HG03066 (cell line): ENCODE measurements at regions not wholly inside any gene's neighbourhood (a gene's known extent, or its start where the extent isn't known, plus 50 kb on each side); places are given as distances from the start of the nearest gene placed in this dataset.
"Not testable (repeated sequence)": the region's sequence is repeated elsewhere in the genome, so short reads cannot be mapped to it uniquely, and the experiment has no call there.

Experiments used
- ATAC-seq: cut with Tn5 transposase; IDR thresholded peaks from one replicate; pipeline ENCODE4 v1.9.1; 2021; ENCODE audit warnings: low read depth; ENCODE audit not compliant: unreplicated experiment

- ATAC-seq, result no peak
Measured at GRCh38 chr7:19318287-19318686, 173.1 kb upstream of the FERD3L start.

DNA sequence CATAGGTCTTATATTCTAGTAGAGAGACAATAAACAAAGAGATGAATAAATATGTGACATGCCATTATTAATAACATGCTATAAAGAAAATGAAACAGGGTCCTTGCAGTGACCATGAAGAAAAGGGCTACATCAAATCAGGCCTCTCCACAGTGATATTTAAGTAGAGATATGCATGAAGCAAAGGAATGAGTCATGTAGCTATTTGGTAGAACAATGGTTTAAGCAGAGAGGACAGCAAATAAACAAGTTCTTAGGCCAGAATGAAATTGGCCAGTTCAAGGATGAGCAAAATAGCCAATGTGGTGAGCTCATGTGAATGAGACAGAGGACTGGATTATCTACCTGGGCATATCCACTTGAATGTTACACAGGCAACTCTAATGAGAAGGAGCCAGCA is 172.2 kb upstream of the FERD3L start:
- ATAC-seq, result no peak

GRCh38 chr7:19312416-19312815 is 167.2 kb upstream of the FERD3L start:
- ATAC-seq, result no peak

DNA sequence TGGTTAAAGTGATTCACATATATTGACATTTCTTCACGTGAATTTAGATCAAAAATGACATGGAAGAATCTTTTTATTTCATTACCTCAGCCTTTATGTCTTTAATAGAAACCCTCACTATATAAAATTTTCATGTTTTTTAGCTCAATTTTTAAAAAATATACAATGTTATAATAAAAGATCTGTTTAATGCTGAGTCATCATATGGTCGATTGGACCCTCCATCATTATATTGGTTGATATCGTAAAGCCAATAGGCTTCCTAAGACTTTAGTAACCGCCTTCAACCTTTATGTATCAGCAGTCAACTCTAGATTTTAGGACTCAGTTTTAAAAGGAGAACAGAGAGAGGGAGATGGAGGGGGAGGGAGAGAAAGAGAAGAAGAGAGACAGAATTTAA is 162.3 kb upstream of the FERD3L start:
- no peak for ATAC-seq

- no peak for ATAC-seq
Measured at GRCh38 chr7:19305698-19306097, 160.5 kb upstream of the FERD3L start.

DNA sequence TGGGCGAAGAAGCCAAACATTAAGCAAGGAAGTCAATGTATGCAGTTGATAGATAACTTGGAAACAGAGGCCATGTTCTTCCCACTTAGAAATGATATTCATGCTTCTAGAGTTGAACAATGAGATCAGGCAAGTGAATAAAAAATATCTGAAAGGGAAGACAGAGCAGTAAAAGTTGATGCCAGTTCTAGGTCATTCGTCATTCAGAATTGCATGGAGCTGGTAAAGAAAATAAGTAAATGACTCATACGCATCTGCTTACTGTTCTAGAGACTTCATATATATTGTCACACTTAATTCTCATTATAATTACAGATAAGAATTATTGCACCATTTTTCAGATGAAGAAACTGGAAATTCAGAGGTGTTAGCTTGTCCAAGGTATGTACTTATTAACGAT is 158.9 kb upstream of the FERD3L start:
- ATAC-seq, result no peak

DNA sequence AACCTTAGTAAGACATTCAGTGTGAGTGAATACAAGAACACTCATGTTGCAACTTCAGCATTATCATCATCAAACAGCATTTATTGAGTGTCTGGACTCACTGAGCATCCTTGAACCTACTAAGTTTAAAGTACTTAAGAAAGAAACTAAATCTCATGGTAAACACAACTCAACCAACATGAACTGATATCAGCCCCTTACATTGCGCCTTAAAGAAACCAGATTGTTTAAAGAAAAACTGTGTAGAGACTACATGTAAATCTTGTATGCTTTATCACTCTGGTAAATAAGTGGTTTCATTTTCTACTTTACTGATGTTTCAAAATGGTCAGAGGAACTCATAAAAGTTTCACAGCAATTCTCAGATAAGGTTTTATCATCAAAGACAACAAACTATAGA is 157.5 kb upstream of the FERD3L start:
- no peak for ATAC-seq

- ATAC-seq, result no peak
Measured at GRCh38 chr7:19296617-19297016, 151.4 kb upstream of the FERD3L start.

DNA sequence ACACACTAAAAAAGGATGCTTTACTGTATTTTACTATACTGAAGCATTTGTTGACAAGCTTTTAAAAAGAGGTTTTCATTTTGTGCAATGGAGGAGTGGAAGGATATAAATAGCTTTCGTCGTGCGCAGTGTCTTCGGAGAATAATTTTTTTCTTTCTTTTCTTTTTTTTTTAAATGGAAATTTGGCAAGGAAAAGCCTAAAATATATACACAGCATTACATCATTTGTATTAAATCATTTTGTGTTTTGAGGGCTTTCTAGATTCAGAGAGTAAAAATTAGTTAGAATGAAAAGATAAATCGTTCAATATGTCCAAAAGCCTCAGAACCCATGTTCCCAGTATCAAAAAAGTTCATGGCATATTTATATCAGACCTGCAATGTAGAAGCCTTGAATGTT is 150.2 kb upstream of the FERD3L start:
- no peak for ATAC-seq

- no peak for ATAC-seq
Measured at GRCh38 chr7:19294619-19295018, 149.4 kb upstream of the FERD3L start.

GRCh38 chr7:19293431-19293830 is 148.2 kb upstream of the FERD3L start:
- no peak for ATAC-seq

- ATAC-seq, result no peak
Measured at GRCh38 chr7:19290968-19291367, 145.7 kb upstream of the FERD3L start.

DNA sequence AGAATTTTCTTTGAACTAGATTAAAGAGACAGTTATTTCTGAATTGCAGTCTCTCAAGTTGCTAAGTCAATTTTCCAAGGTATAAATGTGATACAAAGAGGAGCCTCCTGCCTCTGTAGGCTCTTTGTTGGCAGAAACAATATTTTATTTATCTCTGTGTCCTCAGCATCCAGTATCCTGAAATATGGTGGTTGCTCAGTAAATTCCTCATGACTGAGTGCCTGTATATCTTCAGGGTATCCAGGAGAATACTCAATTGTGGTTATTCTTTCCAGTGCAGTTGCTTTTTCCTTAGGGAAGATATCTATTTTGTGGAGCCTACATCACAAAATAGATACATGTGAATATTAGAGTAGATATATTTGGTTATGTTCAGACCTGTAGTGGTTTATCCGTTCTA is 144.8 kb upstream of the FERD3L start:
- no peak for ATAC-seq

GRCh38 chr7:19284596-19285300 is 139.5 kb upstream of the FERD3L start:
- no peak for ATAC-seq

- no peak for ATAC-seq
Measured at GRCh38 chr7:19284136-19284535, 138.9 kb upstream of the FERD3L start.

- no peak for ATAC-seq
Measured at GRCh38 chr7:19275000-19275399, 129.8 kb upstream of the FERD3L start.

GRCh38 chr7:19272329-19272728 is 127.1 kb upstream of the FERD3L start:
- not testable (repeated sequence) for ATAC-seq

GRCh38 chr7:19269301-19269700 is 124.1 kb upstream of the FERD3L start:
- ATAC-seq, result no peak

GRCh38 chr7:19268737-19269136 is 123.5 kb upstream of the FERD3L start:
- ATAC-seq, result no peak

DNA sequence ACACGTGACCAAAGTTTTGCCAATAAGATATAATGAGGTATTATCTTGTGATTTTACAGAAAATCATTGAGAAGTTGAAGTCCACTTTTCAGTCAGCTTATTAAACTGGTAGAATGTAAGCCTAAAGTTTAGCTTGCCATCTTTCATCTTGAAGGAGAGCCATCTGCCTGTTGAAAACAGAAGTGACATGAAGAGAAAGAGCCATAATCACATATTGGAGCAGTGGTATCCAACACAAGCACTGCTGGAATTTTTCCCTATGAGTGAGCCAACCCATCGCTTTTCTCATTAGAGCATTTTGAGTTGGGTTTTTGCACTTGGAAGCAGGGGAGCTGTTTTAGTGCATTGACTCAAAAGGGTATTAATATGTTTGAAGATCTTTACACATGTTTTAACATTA is 117.6 kb upstream of the FERD3L start:
- ATAC-seq, result no peak

GRCh38 chr7:19249281-19249680 is 104.1 kb upstream of the FERD3L start:
- ATAC-seq, result no peak

GRCh38 chr7:19248681-19249080 is 103.5 kb upstream of the FERD3L start:
- no peak for ATAC-seq

GRCh38 chr7:19248115-19248514 is 102.9 kb upstream of the FERD3L start:
- no peak for ATAC-seq
